ENCODE measurements at regions not wholly inside any gene's neighbourhood (a gene's known extent, or its start where the extent isn't known, plus 50 kb on each side); places are given as distances from the start of the nearest gene placed in this dataset.

DNA sequence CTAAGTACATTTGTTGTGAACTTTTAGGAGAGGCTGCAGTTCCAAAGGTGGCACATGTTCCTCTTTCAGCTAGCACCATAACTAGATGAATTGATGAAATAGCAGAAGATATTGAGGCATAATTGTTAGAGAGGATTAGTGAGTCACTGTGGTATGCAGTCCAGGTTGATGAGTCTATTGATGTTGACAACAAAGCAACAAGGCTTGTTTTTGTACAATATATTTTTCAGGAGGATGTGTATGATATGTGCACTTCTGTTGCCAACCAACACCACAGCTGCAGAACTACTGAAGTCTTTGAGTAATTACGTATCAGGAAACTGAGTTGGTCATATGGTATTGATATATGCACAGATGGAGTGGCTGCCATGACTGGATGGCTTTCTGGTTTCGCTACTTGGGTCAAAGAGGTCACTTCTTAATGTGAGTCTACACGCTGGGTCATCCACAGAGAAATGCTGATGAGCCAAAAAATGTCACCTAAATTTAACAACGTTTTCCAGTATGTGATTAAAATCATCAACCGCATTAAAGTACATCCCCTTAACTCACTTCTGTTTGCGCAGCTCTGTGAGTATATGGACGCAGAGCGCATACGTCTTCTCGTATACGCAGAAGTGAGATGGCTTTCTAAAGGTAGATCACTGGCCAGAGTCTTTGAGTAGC is 261.3 kb upstream of the ANO5 start:
- TF ChIP-seq POLR2AphosphoS5 (IDR thresholded peaks at IDR 0.05), result no peak
- TF ChIP-seq, protein P1, sequence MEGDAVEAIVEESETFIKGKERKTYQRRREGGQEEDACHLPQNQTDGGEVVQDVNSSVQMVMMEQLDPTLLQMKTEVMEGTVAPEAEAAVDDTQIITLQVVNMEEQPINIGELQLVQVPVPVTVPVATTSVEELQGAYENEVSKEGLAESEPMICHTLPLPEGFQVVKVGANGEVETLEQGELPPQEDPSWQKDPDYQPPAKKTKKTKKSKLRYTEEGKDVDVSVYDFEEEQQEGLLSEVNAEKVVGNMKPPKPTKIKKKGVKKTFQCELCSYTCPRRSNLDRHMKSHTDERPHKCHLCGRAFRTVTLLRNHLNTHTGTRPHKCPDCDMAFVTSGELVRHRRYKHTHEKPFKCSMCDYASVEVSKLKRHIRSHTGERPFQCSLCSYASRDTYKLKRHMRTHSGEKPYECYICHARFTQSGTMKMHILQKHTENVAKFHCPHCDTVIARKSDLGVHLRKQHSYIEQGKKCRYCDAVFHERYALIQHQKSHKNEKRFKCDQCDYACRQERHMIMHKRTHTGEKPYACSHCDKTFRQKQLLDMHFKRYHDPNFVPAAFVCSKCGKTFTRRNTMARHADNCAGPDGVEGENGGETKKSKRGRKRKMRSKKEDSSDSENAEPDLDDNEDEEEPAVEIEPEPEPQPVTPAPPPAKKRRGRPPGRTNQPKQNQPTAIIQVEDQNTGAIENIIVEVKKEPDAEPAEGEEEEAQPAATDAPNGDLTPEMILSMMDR (IDR thresholded peaks at IDR 0.05), result no peak
- no peak for TF ChIP-seq EP300 (IDR thresholded peaks at IDR 0.05)

All from sigmoid colon (tissue), 4 donors.